Neural cell (in vitro differentiated cells): ENCODE measurements at regions not wholly inside any gene's neighbourhood (a gene's known extent, or its start where the extent isn't known, plus 50 kb on each side); places are given as distances from the start of the nearest gene placed in this dataset.

Experiments used
- H2AFZ ChIP-seq: fragments of 200-600, 300-800 bp; sonication (generic), shearing (Covaris generic); 2 replicates; pipeline ENCODE4 v1.6.0; 2014; ENCODE audit warnings: low read depth, mild to moderate bottlenecking, antibody characterized with exemption, low read length, moderate library complexity
- H3F3A ChIP-seq: fragments of 200-600 bp; shearing (Covaris generic); 2 replicates; pipeline ENCODE4 v1.6.1; 2016; ENCODE audit warnings: mild to moderate bottlenecking, moderate library complexity, mixed read lengths, antibody characterized with exemption, low read length; ENCODE audit not compliant: insufficient read depth, poor library complexity, severe bottlenecking
- H3K27ac ChIP-seq: fragments of 200-600, 300-800 bp; sonication (generic), shearing (Covaris generic); 2 replicates; pipeline ENCODE4 v1.5.1; 2014; ENCODE audit warnings: mild to moderate bottlenecking, low read length, moderate library complexity
- H3K27me3 ChIP-seq: fragments of 300-800, 200-600 bp; sonication (generic), shearing (Covaris generic); 2 replicates; pipeline ENCODE4 v1.6.0; 2014; ENCODE audit warnings: mild to moderate bottlenecking, low read depth, low read length, moderate library complexity; ENCODE audit not compliant: insufficient read depth
- H3K36me3 ChIP-seq: fragments of 300-800, 200-600 bp; sonication (generic), shearing (Covaris generic); 2 replicates; pipeline ENCODE4 v1.5.1; 2014; ENCODE audit warnings: mild to moderate bottlenecking, antibody characterized with exemption, low read length, moderate library complexity; ENCODE audit not compliant: insufficient read depth
- H3K4me2 ChIP-seq: fragments of 300-800, 200-600 bp; sonication (generic), shearing (Covaris generic); 2 replicates; pipeline ENCODE4 v1.6.0; 2014; ENCODE audit warnings: mild to moderate bottlenecking, low read length
- H3K4me3 ChIP-seq: fragments of 300-800, 200-600 bp; sonication (generic), shearing (Covaris generic); 2 replicates; pipeline ENCODE4 v1.5.1; 2014; ENCODE audit warnings: mild to moderate bottlenecking, low read length, moderate library complexity
- H3K79me2 ChIP-seq: fragments of 200-600 bp; shearing (Covaris generic); replicated peaks from 2 replicates; pipeline ENCODE4 v1.6.0; 2014; ENCODE audit warnings: mild to moderate bottlenecking, low read length, moderate library complexity; ENCODE audit not compliant: insufficient read depth
- H3K9ac ChIP-seq: fragments of 300-800, 200-600 bp; sonication (generic), shearing (Covaris generic); 2 replicates; pipeline ENCODE4 v1.6.1; 2016; ENCODE audit warnings: mild to moderate bottlenecking, low read length, mixed read lengths
- H3K9me2 ChIP-seq: fragments of 200-600 bp; shearing (Covaris generic); 2 replicates; pipeline ENCODE4 v1.6.1; 2016; ENCODE audit warnings: mild to moderate bottlenecking, low read length, mixed read lengths; ENCODE audit not compliant: insufficient read depth
- H3K9me3 ChIP-seq: fragments of 200-600, 300-800 bp; sonication (generic), shearing (Covaris generic); 2 replicates; pipeline ENCODE4 v1.6.1; 2016; ENCODE audit warnings: mild to moderate bottlenecking, mixed run types, low read length, moderate library complexity, mixed read lengths
- H4K20me1 ChIP-seq: fragments of 200-600 bp; shearing (Covaris generic); 2 replicates; pipeline ENCODE4 v1.6.1; 2016; ENCODE audit warnings: mild to moderate bottlenecking, mixed run types; ENCODE audit not compliant: insufficient read depth
- EP300 ChIP-seq: fragments of 450-650 bp; conservative IDR thresholded peaks from 2 replicates; pipeline ENCODE4 v1.6.1; 2014; ENCODE audit warnings: antibody characterized with exemption, mild to moderate bottlenecking, moderate library complexity; ENCODE audit not compliant: poor library complexity, severe bottlenecking
- EZH2 ChIP-seq: fragments of 200-600, 300-800 bp; shearing (Covaris generic), sonication (generic); IDR thresholded peaks from 2 replicates; pipeline ENCODE4 v1.6.1; 2014; ENCODE audit warnings: antibody characterized with exemption, low read length, borderline replicate concordance, mild to moderate bottlenecking; ENCODE audit not compliant: insufficient read depth, poor library complexity, severe bottlenecking
- MXI1 ChIP-seq: fragments of 450-650 bp; conservative IDR thresholded peaks from 2 replicates; pipeline ENCODE4 v1.6.1; 2014; ENCODE audit warnings: antibody characterized with exemption, mild to moderate bottlenecking; ENCODE audit not compliant: poor library complexity, severe bottlenecking
- POLR2AphosphoS5 ChIP-seq: IDR thresholded peaks from 2 replicates; pipeline ENCODE4 v1.6.1; 2012
- RAD21 ChIP-seq: fragments of 450-650 bp; conservative IDR thresholded peaks from 2 replicates; pipeline ENCODE4 v1.6.1; 2014; ENCODE audit warnings: antibody characterized with exemption, mild to moderate bottlenecking, moderate library complexity
- SMC3 ChIP-seq: fragments of 450-650 bp; conservative IDR thresholded peaks from 2 replicates; pipeline ENCODE4 v1.6.1; 2014; ENCODE audit warnings: antibody characterized with exemption, mild to moderate bottlenecking, moderate library complexity; ENCODE audit not compliant: poor library complexity
- TAF1 ChIP-seq: IDR thresholded peaks from 2 replicates; pipeline ENCODE4 v1.6.1; 2012; ENCODE audit warnings: low read depth
- TF ChIP-seq, protein P1 (sequence below): IDR thresholded peaks from 2 replicates; pipeline ENCODE4 v1.6.1; 2012; ENCODE audit warnings: borderline replicate concordance
- TF ChIP-seq, protein P2 (sequence below): fragments of 450-650 bp; IDR thresholded peaks from 2 replicates; pipeline ENCODE4 v1.5.1; 2014; ENCODE audit warnings: antibody characterized with exemption, mild to moderate bottlenecking, moderate library complexity; ENCODE audit not compliant: poor library complexity, severe bottlenecking

DNA sequence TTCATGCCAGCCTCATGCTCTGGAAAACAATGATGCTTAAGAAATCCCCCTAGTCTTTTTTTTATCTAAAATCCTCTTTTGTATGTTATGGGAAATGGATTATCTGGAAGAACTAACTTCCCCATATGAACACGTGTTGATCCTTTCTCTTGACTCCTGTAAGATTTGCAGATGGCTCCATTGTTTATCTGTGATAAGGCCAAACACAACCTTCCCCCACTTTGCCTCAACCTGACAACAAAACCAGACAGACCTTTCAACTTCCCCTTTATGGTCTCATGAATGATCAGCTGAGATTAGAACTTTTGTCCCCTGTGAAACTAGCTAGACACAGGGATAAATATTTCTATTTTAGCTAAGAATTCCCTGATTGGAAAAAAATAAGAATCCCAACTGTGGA is 828.0 kb upstream of the CDH2 start:
- Histone ChIP-seq H4K20me1 (no peaks in the 10 kb centered on the region), H3K27ac (no peak overlapping the region), H3K4me3 (no peak overlapping the region), H3K79me2 (no peaks in the 10 kb centered on the region), H3K9me2 (no peaks in the 10 kb centered on the region), H3F3A (no peaks in the 10 kb centered on the region), H3K4me2 (no peak overlapping the region), H3K9me3 (no peaks in the 10 kb centered on the region), H3K36me3 (no peaks in the 10 kb centered on the region), H3K9ac (no peak overlapping the region), H2AFZ (no peak overlapping the region), H3K27me3 (no peaks in the 10 kb centered on the region)
- no peak for TF ChIP-seq EP300
- TF ChIP-seq, protein P1, sequence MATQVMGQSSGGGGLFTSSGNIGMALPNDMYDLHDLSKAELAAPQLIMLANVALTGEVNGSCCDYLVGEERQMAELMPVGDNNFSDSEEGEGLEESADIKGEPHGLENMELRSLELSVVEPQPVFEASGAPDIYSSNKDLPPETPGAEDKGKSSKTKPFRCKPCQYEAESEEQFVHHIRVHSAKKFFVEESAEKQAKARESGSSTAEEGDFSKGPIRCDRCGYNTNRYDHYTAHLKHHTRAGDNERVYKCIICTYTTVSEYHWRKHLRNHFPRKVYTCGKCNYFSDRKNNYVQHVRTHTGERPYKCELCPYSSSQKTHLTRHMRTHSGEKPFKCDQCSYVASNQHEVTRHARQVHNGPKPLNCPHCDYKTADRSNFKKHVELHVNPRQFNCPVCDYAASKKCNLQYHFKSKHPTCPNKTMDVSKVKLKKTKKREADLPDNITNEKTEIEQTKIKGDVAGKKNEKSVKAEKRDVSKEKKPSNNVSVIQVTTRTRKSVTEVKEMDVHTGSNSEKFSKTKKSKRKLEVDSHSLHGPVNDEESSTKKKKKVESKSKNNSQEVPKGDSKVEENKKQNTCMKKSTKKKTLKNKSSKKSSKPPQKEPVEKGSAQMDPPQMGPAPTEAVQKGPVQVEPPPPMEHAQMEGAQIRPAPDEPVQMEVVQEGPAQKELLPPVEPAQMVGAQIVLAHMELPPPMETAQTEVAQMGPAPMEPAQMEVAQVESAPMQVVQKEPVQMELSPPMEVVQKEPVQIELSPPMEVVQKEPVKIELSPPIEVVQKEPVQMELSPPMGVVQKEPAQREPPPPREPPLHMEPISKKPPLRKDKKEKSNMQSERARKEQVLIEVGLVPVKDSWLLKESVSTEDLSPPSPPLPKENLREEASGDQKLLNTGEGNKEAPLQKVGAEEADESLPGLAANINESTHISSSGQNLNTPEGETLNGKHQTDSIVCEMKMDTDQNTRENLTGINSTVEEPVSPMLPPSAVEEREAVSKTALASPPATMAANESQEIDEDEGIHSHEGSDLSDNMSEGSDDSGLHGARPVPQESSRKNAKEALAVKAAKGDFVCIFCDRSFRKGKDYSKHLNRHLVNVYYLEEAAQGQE, result no peak
- TF ChIP-seq POLR2AphosphoS5, result no peak
- TF ChIP-seq MXI1, result no peak
- no peak for TF ChIP-seq EZH2
- TF ChIP-seq SMC3, result no peak
- TF ChIP-seq RAD21, result no peak
- TF ChIP-seq, protein P2, sequence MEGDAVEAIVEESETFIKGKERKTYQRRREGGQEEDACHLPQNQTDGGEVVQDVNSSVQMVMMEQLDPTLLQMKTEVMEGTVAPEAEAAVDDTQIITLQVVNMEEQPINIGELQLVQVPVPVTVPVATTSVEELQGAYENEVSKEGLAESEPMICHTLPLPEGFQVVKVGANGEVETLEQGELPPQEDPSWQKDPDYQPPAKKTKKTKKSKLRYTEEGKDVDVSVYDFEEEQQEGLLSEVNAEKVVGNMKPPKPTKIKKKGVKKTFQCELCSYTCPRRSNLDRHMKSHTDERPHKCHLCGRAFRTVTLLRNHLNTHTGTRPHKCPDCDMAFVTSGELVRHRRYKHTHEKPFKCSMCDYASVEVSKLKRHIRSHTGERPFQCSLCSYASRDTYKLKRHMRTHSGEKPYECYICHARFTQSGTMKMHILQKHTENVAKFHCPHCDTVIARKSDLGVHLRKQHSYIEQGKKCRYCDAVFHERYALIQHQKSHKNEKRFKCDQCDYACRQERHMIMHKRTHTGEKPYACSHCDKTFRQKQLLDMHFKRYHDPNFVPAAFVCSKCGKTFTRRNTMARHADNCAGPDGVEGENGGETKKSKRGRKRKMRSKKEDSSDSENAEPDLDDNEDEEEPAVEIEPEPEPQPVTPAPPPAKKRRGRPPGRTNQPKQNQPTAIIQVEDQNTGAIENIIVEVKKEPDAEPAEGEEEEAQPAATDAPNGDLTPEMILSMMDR, result no peak
- no peak for TF ChIP-seq TAF1

DNA sequence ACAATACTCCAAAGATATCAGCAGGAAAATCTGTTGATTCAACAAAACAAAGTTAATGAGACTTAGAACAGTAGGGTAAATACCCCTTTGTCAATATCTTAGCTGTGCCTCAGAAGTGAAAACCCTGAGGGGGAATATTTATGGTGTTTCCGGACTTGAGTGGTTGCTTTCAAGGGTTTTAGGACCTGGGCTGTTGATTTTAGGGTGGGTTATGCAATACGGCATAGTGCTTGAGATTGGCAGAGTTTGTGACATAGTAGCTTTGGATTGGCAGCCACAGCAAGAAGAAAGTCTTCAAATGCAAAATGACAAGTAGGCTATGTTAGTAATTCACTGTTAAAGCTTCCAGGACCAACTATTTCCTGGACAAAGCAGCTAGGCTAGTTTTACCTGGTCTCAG is 826.3 kb upstream of the CDH2 start:
- H3K27ac ChIP-seq, result no peak overlapping the region

More for the DNA sequence above, 826.3 kb upstream of the CDH2 start:
- H4K20me1 ChIP-seq, result no peaks in the 10 kb centered on the region
- H2AFZ ChIP-seq, result no peak overlapping the region
- no peaks in the 10 kb centered on the region for H3F3A ChIP-seq
- H3K36me3 ChIP-seq, result no peaks in the 10 kb centered on the region
- H3K9me3 ChIP-seq, result no peaks in the 10 kb centered on the region
- H3K9ac ChIP-seq, result no peak overlapping the region
- no peaks in the 10 kb centered on the region for H3K79me2 ChIP-seq
- TF ChIP-seq RAD21 (no peak), POLR2AphosphoS5 (no peak), TAF1 (no peak), SMC3 (no peak), EZH2 (no peak), MXI1 (no peak), EP300 (no peak)
- TF ChIP-seq, protein P1, result no peak
- TF ChIP-seq, protein P2, result no peak
- H3K4me3 ChIP-seq, result no peak overlapping the region
- no peak overlapping the region for H3K4me2 ChIP-seq
- no peaks in the 10 kb centered on the region for H3K9me2 ChIP-seq
- no peaks in the 10 kb centered on the region for H3K27me3 ChIP-seq
